Sigmoid colon (tissue), 6 donors: ENCODE measurements at regions not wholly inside any gene's neighbourhood (a gene's known extent, or its start where the extent isn't known, plus 50 kb on each side); places are given as distances from the start of the nearest gene placed in this dataset.

Experiments used
- DNase-seq: peaks from one replicate; pipeline ENCODE4 v3.0.0-alpha.2; 2019
- H3K27ac ChIP-seq, 4 donors: fragments of 200-600 bp; sonication (generic); one replicate each; pipeline ENCODE4 v1.5.1; 2016 to 2019; ENCODE audit warnings: mild to moderate bottlenecking in 1 of 4
- H3K27me3 ChIP-seq, 3 donors: fragments of 200-600 bp; sonication (generic); one replicate each; pipeline ENCODE4 v1.5.1; 2019; ENCODE audit warnings: mild to moderate bottlenecking in 1 of 3
- H3K36me3 ChIP-seq, 4 donors: fragments of 200-600 bp; sonication (generic); one replicate each; pipeline ENCODE4 v1.5.1; 2016 to 2019
- H3K4me1 ChIP-seq, 4 donors: fragments of 200-600 bp; sonication (generic); one replicate each; pipeline ENCODE4 v1.5.1; 2017 to 2019
- H3K4me3 ChIP-seq, 4 donors: fragments of 200-600 bp; sonication (generic); one replicate each; pipeline ENCODE4 v1.5.1; 2017 to 2019; ENCODE audit warnings: mild to moderate bottlenecking in 2 of 4, moderate library complexity in 1 of 4
- H3K9me3 ChIP-seq, 4 donors: fragments of 200-600 bp in 3 of 4; sonication (generic) in 3 of 4; one replicate each; pipeline versions ENCODE4 v1.5.1 to v1.6.1; 2013 to 2019
- EP300 ChIP-seq, 4 donors: sonication (generic); formaldehyde crosslinking; IDR thresholded peaks; one replicate each; pipeline ENCODE4 v1.6.1; 2017; ENCODE audit warnings: antibody characterized with exemption in 4 of 4
- POLR2A ChIP-seq, 2 donors: fragments of 450-650 bp; IDR thresholded peaks; one replicate each; pipeline ENCODE4 v1.6.1; 2016; ENCODE audit warnings: antibody characterized with exemption in 2 of 2, mild to moderate bottlenecking in 2 of 2, moderate library complexity in 2 of 2
- POLR2AphosphoS5 ChIP-seq, 4 donors: sonication (generic); formaldehyde crosslinking; IDR thresholded peaks; one replicate each; pipeline ENCODE4 v1.6.1; 2017; ENCODE audit warnings: antibody characterized with exemption in 4 of 4
- WGBS, 2 donors: extraction: QIAGEN DNeasy Blood & Tissue Kit; methylation state at CpG; one replicate each; pipeline ENCODE4 v1.1.7; 2013; 5-methylcytosine and 5-hydroxymethylcytosine counted together
- intact Hi-C: fragments of 100-400 bp; cut with DNase I; formaldehyde crosslinking; loops from one replicate; pipeline ENCODE4 v1.15.1; 2023
- TF ChIP-seq, protein P1 (sequence below), 4 experiments: fragments of 450-650 bp in 3 of 4; fragments of 200-600 bp in 1 of 4; IDR thresholded peaks; one replicate each; pipeline ENCODE4 v1.5.1; 2016 to 2019; ENCODE audit warnings: antibody characterized with exemption in 4 of 4, mild to moderate bottlenecking in 3 of 4, moderate library complexity in 2 of 4
- donor health status: healthy with polysubstance abuse.
- donor health status: healthy.

DNA sequence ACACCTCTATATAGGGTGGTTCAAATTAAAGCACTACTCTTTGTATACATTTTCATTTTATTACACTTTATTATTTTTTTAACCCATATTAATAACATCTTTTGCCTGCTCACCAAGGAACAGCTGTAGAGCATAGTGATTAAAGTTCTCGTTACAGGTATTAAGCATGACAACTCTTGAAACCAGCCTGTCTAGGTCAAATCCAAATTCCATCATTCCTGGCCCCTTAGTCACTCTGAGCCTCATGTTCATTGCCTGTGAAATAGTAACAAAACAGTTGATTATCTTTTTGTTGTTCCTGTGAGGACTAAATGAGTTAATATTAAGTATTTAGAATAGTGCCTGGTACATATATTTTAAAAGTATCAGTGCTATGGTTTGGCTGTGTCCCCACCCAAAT lies 334.5 kb downstream of the RAB38 start:
- no peak overlapping the region for H3K27ac ChIP-seq
- no peak for DNase-seq
- no peaks in the 10 kb centered on the region for H3K9me3 ChIP-seq
- WGBS, 2 donors, result 89 to 94% methylated on average over 1 of the region's 1 CpG
- H3K4me3 ChIP-seq, result no peak overlapping the region
- H3K36me3 ChIP-seq, result no peaks in the 10 kb centered on the region
- H3K4me1 ChIP-seq, result no peaks in the 10 kb centered on the region
- H3K27me3 ChIP-seq, result no peaks in the 10 kb centered on the region
- TF ChIP-seq, protein P1, sequence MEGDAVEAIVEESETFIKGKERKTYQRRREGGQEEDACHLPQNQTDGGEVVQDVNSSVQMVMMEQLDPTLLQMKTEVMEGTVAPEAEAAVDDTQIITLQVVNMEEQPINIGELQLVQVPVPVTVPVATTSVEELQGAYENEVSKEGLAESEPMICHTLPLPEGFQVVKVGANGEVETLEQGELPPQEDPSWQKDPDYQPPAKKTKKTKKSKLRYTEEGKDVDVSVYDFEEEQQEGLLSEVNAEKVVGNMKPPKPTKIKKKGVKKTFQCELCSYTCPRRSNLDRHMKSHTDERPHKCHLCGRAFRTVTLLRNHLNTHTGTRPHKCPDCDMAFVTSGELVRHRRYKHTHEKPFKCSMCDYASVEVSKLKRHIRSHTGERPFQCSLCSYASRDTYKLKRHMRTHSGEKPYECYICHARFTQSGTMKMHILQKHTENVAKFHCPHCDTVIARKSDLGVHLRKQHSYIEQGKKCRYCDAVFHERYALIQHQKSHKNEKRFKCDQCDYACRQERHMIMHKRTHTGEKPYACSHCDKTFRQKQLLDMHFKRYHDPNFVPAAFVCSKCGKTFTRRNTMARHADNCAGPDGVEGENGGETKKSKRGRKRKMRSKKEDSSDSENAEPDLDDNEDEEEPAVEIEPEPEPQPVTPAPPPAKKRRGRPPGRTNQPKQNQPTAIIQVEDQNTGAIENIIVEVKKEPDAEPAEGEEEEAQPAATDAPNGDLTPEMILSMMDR (IDR thresholded peaks at IDR 0.05), result no peak
- TF ChIP-seq EP300 (IDR thresholded peaks at IDR 0.05) (no peak), POLR2AphosphoS5 (IDR thresholded peaks at IDR 0.05) (no peak), POLR2A (IDR thresholded peaks at IDR 0.05) (no peak)
- intact Hi-C loops, result no loop called here

DNA sequence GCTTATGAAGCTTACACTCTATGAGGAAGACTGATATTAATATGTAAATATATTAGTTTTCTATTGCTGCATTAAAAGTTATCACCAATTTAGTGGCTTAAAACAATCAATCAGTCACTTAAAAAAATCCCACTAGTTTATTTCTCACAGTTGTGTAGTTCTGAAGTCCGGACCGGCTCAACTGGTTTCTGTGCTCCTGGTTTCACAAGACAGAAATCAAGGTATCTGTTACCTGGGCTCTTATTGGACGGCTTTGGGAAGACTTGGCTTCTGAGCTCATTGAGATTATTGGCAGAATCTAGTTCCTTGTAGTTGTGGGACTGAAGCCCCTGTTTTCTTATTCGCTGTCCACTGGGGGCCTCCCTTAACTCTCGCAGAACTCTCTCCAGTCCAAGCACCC lies 343.0 kb downstream of the RAB38 start:
- 82 to 90% methylated on average over 5 of the region's 5 CpGs for WGBS, 2 donors
- TF ChIP-seq EP300 (IDR thresholded peaks at IDR 0.05), result no peak
- TF ChIP-seq, protein P1 (IDR thresholded peaks at IDR 0.05), result no peak
- no peak for TF ChIP-seq POLR2AphosphoS5 (IDR thresholded peaks at IDR 0.05)
- no peak for TF ChIP-seq POLR2A (IDR thresholded peaks at IDR 0.05)
- intact Hi-C loops, result no loop called here
- no peak for DNase-seq
- no peak overlapping the region for H3K27ac ChIP-seq
- H3K4me3 ChIP-seq, result no peak overlapping the region
- H3K36me3 ChIP-seq, result no peaks in the 10 kb centered on the region
- H3K9me3 ChIP-seq, result no peaks in the 10 kb centered on the region
- no peaks in the 10 kb centered on the region for H3K4me1 ChIP-seq
- H3K27me3 ChIP-seq, result no peaks in the 10 kb centered on the region

DNA sequence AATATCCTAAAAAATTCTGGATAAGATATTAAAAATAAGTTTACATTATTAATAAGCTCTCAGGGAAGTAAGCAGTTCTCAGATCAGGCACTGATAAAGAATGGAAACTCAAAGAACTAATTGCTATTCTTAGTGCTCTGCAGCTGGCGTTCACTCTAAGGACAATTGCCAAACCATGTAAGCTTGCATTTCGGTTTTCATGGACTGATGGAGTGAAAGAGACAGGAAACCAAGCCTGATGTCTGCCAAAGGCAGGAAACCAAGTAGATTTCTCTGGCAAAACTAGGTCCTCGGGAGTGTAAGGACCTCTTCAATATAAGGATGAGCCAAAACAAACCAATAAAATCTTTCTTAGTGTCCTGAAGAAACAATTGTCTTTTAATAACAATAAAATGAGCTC lies 355.2 kb downstream of the RAB38 start:
- WGBS, 2 donors, result 47 to 48% methylated on average over 3 of the region's 3 CpGs
- Histone ChIP-seq H3K36me3 (no peaks in the 10 kb centered on the region), H3K9me3 (no peaks in the 10 kb centered on the region), H3K4me1 (no peaks in the 10 kb centered on the region), H3K27me3 (no peaks in the 10 kb centered on the region), H3K4me3 (no peak overlapping the region), H3K27ac (no peak overlapping the region)
- no peak for DNase-seq
- TF ChIP-seq POLR2A (IDR thresholded peaks at IDR 0.05) (no peak), EP300 (IDR thresholded peaks at IDR 0.05) (no peak), POLR2AphosphoS5 (IDR thresholded peaks at IDR 0.05) (no peak)
- TF ChIP-seq, protein P1 (IDR thresholded peaks at IDR 0.05), result no peak
- intact Hi-C loops, result no loop called here

DNA sequence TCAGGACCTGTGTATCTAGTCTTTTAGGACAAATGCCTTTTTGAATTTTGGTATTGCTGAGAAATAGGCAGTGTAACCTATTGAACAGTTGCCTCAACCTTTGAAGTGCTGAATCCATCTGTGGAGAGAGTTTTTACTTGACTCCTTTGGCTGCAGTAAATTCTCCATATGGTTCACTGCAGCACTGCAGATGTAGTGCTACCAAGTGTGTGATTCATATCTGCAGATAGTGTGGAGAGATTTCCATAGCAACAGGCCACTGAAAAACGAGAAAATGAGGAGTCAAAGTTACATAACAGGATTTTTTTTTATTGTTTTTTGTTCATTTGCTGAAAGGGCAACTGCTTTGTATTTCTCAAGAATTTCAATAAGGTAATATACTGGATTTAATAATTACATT lies 356.1 kb downstream of the RAB38 start:
- intact Hi-C loops, result no loop called here

More for the DNA sequence above, 356.1 kb downstream of the RAB38 start:
- no peak for DNase-seq
- no peaks in the 10 kb centered on the region for H3K27me3 ChIP-seq
- H3K36me3 ChIP-seq, result no peaks in the 10 kb centered on the region
- no peaks in the 10 kb centered on the region for H3K4me1 ChIP-seq
- TF ChIP-seq EP300 (IDR thresholded peaks at IDR 0.05), result no peak
- TF ChIP-seq POLR2A (IDR thresholded peaks at IDR 0.05), result no peak
- no peak for TF ChIP-seq POLR2AphosphoS5 (IDR thresholded peaks at IDR 0.05)
- TF ChIP-seq, protein P1 (IDR thresholded peaks at IDR 0.05), result no peak
- no peak overlapping the region for H3K4me3 ChIP-seq
- no peak overlapping the region for H3K27ac ChIP-seq
- WGBS, 2 donors, result 18 to 25% methylated on average over 1 of the region's 1 CpG
- no peaks in the 10 kb centered on the region for H3K9me3 ChIP-seq
